Mesendoderm (in vitro differentiated cells): ENCODE measurements at regions not wholly inside any gene's neighbourhood (a gene's known extent, or its start where the extent isn't known, plus 50 kb on each side); places are given as distances from the start of the nearest gene placed in this dataset.
A peak's percentile ranks its signal among the peaks of the same experiment; 100 is the strongest.

ENCODE experiments used
- DNase-seq: peaks from one replicate; pipeline ENCODE4 v3.0.0; 2013
- H2AK5ac ChIP-seq: 2 replicates; pipeline ENCODE4 v1.6.1; 2013; ENCODE audit warnings: low read length, inconsistent platforms
- H2BK120ac ChIP-seq: 2 replicates; pipeline ENCODE4 v1.6.1; 2013; ENCODE audit warnings: low read depth, mild to moderate bottlenecking, low read length, moderate library complexity, mixed read lengths
- H2BK15ac ChIP-seq: replicated peaks from 2 replicates; pipeline ENCODE4 v1.6.1; 2013; ENCODE audit warnings: low read depth, mild to moderate bottlenecking, moderate library complexity
- H2BK5ac ChIP-seq: 2 replicates; pipeline ENCODE4 v1.6.1; 2013; ENCODE audit warnings: low read length, inconsistent platforms
- H3K18ac ChIP-seq: 2 replicates; pipeline ENCODE4 v1.6.1; 2013; ENCODE audit warnings: mild to moderate bottlenecking, low read length, mixed read lengths
- H3K23ac ChIP-seq: one replicate; pipeline ENCODE4 v1.6.1; 2013; ENCODE audit warnings: low read length
- H3K27ac ChIP-seq: 2 replicates; pipeline ENCODE4 v1.5.1; 2013; ENCODE audit warnings: low read depth, mild to moderate bottlenecking, inconsistent platforms, low read length, moderate library complexity
- H3K27me3 ChIP-seq: 2 replicates; pipeline ENCODE4 v1.6.1; 2013; ENCODE audit warnings: low read length, control low read depth, mild to moderate bottlenecking, inconsistent platforms; ENCODE audit not compliant: insufficient read depth, poor library complexity
- H3K36me3 ChIP-seq: 2 replicates; pipeline ENCODE4 v1.6.1; 2013; ENCODE audit warnings: low read length, inconsistent platforms; ENCODE audit not compliant: control insufficient read depth, insufficient read depth
- H3K4ac ChIP-seq: one replicate; pipeline ENCODE4 v1.6.1; 2013; ENCODE audit warnings: low read depth, mild to moderate bottlenecking, low read length, moderate library complexity
- H3K4me1 ChIP-seq: 2 replicates; pipeline ENCODE4 v1.6.1; 2013; ENCODE audit warnings: low read depth, low read length, inconsistent platforms; ENCODE audit not compliant: control insufficient read depth
- H3K4me2 ChIP-seq: 2 replicates; pipeline ENCODE4 v1.6.1; 2013; ENCODE audit warnings: low read length
- H3K4me3 ChIP-seq: 2 replicates; pipeline ENCODE4 v1.5.1; 2013; ENCODE audit warnings: mild to moderate bottlenecking, low read length
- H3K56ac ChIP-seq: one replicate; pipeline ENCODE4 v1.6.1; 2013; ENCODE audit warnings: low read length
- H3K79me1 ChIP-seq: 2 replicates; pipeline ENCODE4 v1.6.1; 2013; ENCODE audit warnings: low read length, inconsistent platforms
- H3K79me2 ChIP-seq: 2 replicates; pipeline ENCODE4 v1.6.1; 2013; ENCODE audit warnings: mild to moderate bottlenecking, low read length; ENCODE audit not compliant: control insufficient read depth, insufficient read depth
- H3K9ac ChIP-seq: 2 replicates; pipeline ENCODE4 v1.6.1; 2013; ENCODE audit warnings: low read length, inconsistent platforms
- H4K5ac ChIP-seq: one replicate; pipeline ENCODE4 v1.6.1; 2013; ENCODE audit warnings: low read length
- H4K8ac ChIP-seq: one replicate; pipeline ENCODE4 v1.6.1; 2013; ENCODE audit warnings: low read depth, mild to moderate bottlenecking, control low read depth, low read length, moderate library complexity
- WGBS: extraction: QIAGEN DNeasy Blood & Tissue Kit; methylation state at CpG from one replicate; pipeline ENCODE4 v1.1.7; 2013; ENCODE audit warnings: low lambda C conversion rate, missing lambda C conversion rate; ENCODE audit not compliant: insufficient coverage; ENCODE audit errors: extremely low coverage; 5-methylcytosine and 5-hydroxymethylcytosine counted together

DNA sequence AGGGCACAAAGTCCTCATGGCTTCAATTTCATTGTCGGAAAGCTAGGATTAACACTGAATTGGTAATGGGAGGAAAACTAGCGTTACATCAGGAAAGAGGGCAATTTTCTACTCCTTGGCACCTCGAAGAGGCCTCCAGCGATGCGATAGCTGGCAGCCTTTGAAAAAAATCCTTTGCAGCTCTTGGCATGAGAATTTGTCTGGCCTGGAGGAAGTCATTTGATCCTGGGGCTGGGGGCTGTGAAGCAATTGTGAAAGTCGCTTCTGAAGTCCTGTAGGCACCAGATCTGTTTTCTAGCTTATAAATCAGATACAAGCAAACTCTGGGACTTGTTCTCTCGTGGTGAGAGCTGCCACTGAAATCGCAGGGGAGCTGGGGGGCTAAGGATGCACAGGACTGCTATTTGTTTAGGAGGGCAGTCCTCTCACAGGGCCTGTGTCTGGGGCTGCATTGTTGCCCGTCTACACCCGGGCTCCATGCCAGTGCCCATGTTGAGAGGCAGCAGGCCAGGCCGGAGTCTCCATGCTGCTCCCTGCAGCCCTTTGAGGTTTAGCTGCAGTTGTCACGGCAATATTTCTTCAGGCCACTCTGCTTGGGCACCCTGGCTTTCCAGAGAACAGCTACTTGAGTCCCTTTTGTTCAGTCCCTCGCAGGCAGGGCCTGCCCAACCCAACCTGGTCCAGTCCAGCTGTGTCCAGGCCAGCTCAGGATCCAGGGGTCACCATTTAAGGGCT lies 206.8 kb upstream of the LYZL1 start:
- no peaks in the 10 kb centered on the region for H3K79me2 ChIP-seq
- no CpG with 5 or more reads among the region's 13 CpGs for WGBS
- H4K5ac ChIP-seq, result no peak overlapping the region
- no peak overlapping the region for H3K23ac ChIP-seq
- no peak overlapping the region for H2BK120ac ChIP-seq
- no peak overlapping the region for H2BK15ac ChIP-seq
- H3K27me3 ChIP-seq, result no peaks in the 10 kb centered on the region
- H3K4ac ChIP-seq, result peak overlapping the region; percentile 41
- H3K4me2 ChIP-seq, result no peak overlapping the region
- no peak overlapping the region for H3K9ac ChIP-seq
- H3K18ac ChIP-seq, result peak overlapping the region; percentile 15
- no peak overlapping the region for H3K27ac ChIP-seq
- H3K79me1 ChIP-seq, result no peaks in the 10 kb centered on the region
- H3K4me1 ChIP-seq, result peaks cover 8% of the 10 kb centered on the region
- H2BK5ac ChIP-seq, result no peak overlapping the region
- no peaks in the 10 kb centered on the region for H3K36me3 ChIP-seq
- H3K56ac ChIP-seq, result peak overlapping the region; percentile 15
- no peak for DNase-seq
- no peak overlapping the region for H3K4me3 ChIP-seq
- H4K8ac ChIP-seq, result no peak overlapping the region
- H2AK5ac ChIP-seq, result no peak overlapping the region

DNA sequence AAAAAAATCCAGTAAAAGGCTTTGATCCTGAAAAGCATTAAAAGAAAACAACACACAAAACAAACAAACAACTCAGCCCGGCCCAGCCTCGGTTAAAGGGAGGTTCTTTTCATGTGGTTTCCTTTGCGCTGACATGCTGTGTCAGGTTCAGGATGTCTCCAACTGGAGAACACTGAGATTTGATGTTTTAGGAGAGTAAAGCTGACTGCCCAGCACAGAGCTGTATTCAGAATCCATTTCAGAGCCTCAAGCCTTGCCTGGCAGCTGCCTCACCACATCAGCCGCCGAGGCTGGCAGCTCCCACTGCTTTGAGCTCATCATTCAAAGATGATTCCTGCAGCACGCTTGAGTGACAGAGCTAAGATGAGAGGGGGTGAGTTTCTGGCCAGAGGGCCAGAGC lies 205.8 kb upstream of the LYZL1 start:
- no peak overlapping the region for H3K4ac ChIP-seq
- H2BK5ac ChIP-seq, result no peak overlapping the region
- H3K27ac ChIP-seq, result no peak overlapping the region
- no peak overlapping the region for H4K8ac ChIP-seq
- H4K5ac ChIP-seq, result no peak overlapping the region
- H3K18ac ChIP-seq, result no peak overlapping the region
- H2BK120ac ChIP-seq, result no peak overlapping the region
- H3K79me1 ChIP-seq, result no peaks in the 10 kb centered on the region
- no peaks in the 10 kb centered on the region for H3K36me3 ChIP-seq
- H3K23ac ChIP-seq, result no peak overlapping the region
- no peak overlapping the region for H3K4me2 ChIP-seq
- no peak overlapping the region for H3K4me3 ChIP-seq
- H3K9ac ChIP-seq, result no peak overlapping the region
- peak overlapping the region; percentile 22 for H3K56ac ChIP-seq
- DNase-seq, result no peak
- H2BK15ac ChIP-seq, result no peak overlapping the region
- no peaks in the 10 kb centered on the region for H3K79me2 ChIP-seq
- no peak overlapping the region for H2AK5ac ChIP-seq
- peaks cover 8% of the 10 kb centered on the region for H3K4me1 ChIP-seq
- no CpG with 5 or more reads among the region's 6 CpGs for WGBS
- no peaks in the 10 kb centered on the region for H3K27me3 ChIP-seq

DNA sequence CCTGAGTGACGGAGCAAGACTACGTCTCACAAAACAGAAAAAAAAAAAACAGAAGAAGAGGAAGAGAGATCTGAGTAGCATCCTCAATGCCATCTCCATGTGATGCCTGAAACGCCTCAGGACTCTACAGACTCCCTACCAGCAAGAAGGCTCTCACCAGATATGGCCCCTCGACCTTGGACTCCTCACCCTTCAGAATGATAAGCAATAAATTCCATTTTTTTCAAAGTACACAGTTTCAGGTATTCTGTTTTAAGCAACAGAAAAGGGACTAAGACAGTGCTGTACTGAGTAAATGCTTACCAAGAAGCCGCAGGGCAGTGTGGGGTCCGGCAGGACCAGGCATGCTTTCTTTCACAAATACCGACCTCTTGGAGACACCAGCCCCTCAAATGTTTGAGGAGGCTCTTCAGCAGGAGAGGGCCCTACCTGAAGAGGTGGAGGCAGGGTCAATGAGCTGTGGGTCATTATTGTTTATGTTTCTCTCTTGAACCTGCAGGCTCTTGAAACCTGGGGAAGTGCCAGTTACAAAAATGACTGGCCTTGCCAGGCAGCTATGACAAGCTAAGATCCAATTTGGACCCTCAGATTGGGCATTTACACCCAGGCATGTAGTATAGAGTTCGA lies 204.1 kb upstream of the LYZL1 start:
- Histone ChIP-seq H2BK15ac (no peak overlapping the region), H3K79me1 (no peaks in the 10 kb centered on the region), H3K79me2 (no peaks in the 10 kb centered on the region), H2AK5ac (no peak overlapping the region), H3K27me3 (no peaks in the 10 kb centered on the region), H3K18ac (peak overlapping the region; percentile 9), H3K23ac (no peak overlapping the region), H3K4me2 (no peak overlapping the region), H3K56ac (no peak overlapping the region), H4K8ac (no peak overlapping the region), H4K5ac (no peak overlapping the region), H3K27ac (no peak overlapping the region), H2BK5ac (no peak overlapping the region), H3K9ac (no peak overlapping the region), H3K36me3 (no peaks in the 10 kb centered on the region), H2BK120ac (no peak overlapping the region), H3K4me3 (no peak overlapping the region), H3K4me1 (peaks cover 2% of the 10 kb centered on the region), H3K4ac (no peak overlapping the region)
- WGBS, result no CpG with 5 or more reads among the region's 8 CpGs
- no peak for DNase-seq

DNA sequence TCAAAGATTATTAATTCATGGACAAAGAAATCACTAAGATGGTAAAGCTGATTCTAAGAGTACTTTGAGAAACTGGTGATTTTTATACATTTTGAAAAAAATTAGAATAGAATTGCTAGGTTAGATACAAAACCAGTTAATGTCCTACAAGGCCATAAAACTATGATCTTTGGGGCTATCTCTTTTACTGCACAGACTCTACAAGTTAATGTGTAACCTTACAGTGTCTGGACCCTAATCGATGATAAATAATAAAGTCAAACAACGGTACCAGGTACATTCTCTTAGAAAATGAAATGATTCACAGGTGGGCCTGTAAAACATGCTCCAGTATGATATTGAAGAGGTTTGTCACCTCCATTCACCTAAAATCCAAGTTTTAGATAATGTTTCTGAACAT lies 199.8 kb upstream of the LYZL1 start:
- Histone ChIP-seq H2AK5ac (peak overlapping the region; percentile 28), H3K4me1 (peaks cover 2% of the 10 kb centered on the region), H3K4me2 (no peak overlapping the region), H3K9ac (no peak overlapping the region), H3K18ac (no peak overlapping the region), H4K8ac (no peak overlapping the region), H3K4ac (no peak overlapping the region), H3K56ac (no peak overlapping the region), H2BK5ac (no peak overlapping the region), H2BK15ac (no peak overlapping the region), H3K4me3 (no peak overlapping the region), H3K79me2 (no peaks in the 10 kb centered on the region), H4K5ac (no peak overlapping the region), H3K27me3 (no peaks in the 10 kb centered on the region), H2BK120ac (no peak overlapping the region), H3K79me1 (no peaks in the 10 kb centered on the region), H3K36me3 (no peaks in the 10 kb centered on the region), H3K23ac (no peak overlapping the region), H3K27ac (no peak overlapping the region)
- DNase-seq, result no peak
- no CpG with 5 or more reads among the region's 2 CpGs for WGBS

DNA sequence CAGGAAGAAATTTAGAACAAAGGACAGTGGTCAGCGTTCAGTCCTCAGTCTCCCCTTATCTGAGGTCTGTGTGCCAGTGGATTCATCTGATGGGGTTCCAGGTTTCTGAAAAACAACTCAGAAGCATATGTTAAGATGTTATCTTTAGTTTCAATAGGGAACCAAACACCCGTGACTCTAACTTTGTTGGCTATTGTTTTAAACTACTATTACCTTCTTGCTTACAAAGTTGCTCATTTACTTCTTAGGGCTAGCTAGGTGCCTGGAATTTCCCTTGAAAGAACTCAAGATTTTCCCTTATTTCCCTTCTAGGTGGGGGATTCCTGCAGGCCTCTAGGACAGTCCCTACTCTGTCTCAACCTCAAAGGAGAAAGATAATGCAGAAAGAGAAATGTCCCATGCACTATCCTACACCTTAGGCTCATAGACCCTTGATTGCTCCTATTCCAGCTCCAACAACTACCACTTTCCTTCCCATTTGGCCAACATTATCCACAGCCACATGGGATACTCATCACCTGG lies 192.5 kb upstream of the LYZL1 start:
- peak overlapping the region; percentile 65 for H4K8ac ChIP-seq
- H3K23ac ChIP-seq, result no peak overlapping the region
- H3K56ac ChIP-seq, result no peak overlapping the region
- no peak overlapping the region for H3K9ac ChIP-seq
- H2BK120ac ChIP-seq, result no peak overlapping the region
- peak overlapping the region; percentile 20 for H2AK5ac ChIP-seq
- no peaks in the 10 kb centered on the region for H3K36me3 ChIP-seq
- H3K4me2 ChIP-seq, result no peak overlapping the region
- H3K27ac ChIP-seq, result no peak overlapping the region
- H2BK15ac ChIP-seq, result no peak overlapping the region
- peaks cover 14% of the 10 kb centered on the region for H3K4me1 ChIP-seq
- no peaks in the 10 kb centered on the region for H3K79me2 ChIP-seq
- no peaks in the 10 kb centered on the region for H3K79me1 ChIP-seq
- no CpG with 5 or more reads among the region's 2 CpGs for WGBS
- peak overlapping the region; percentile 26 for H2BK5ac ChIP-seq
- H3K18ac ChIP-seq, result no peak overlapping the region
- no peaks in the 10 kb centered on the region for H3K27me3 ChIP-seq
- H4K5ac ChIP-seq, result no peak overlapping the region
- no peak overlapping the region for H3K4me3 ChIP-seq
- DNase-seq, result no peak
- H3K4ac ChIP-seq, result no peak overlapping the region
